Fibroblast of gingiva (primary cell): ENCODE measurements at regions not wholly inside any gene's neighbourhood (a gene's known extent, or its start where the extent isn't known, plus 50 kb on each side); places are given as distances from the start of the nearest gene placed in this dataset.
"Not testable (repeated sequence)": the region's sequence is repeated elsewhere in the genome, so short reads cannot be mapped to it uniquely, and the experiment has no call there.

Experiments
- DNase-seq: peaks from one replicate; pipeline ENCODE4 v3.0.0-alpha.2; 2011; ENCODE audit warnings: low read depth

- no peak for DNase-seq
Measured at GRCh38 chr5:52255308-52255707, 532.4 kb upstream of the ITGA1 start.

GRCh38 chr5:52262844-52263243, 524.9 kb upstream of the ITGA1 start:
- DNase-seq: no peak

GRCh38 chr5:52269401-52269800, 518.3 kb upstream of the ITGA1 start:
- no peak for DNase-seq

- DNase-seq: no peak
Measured at GRCh38 chr5:52269859-52270258, 517.9 kb upstream of the ITGA1 start.

GRCh38 chr5:52275639-52276038, 512.1 kb upstream of the ITGA1 start:
- no peak for DNase-seq

- DNase-seq: no peak
Measured at GRCh38 chr5:52277101-52277500, 510.6 kb upstream of the ITGA1 start.

- no peak for DNase-seq
Measured at GRCh38 chr5:52282647-52283046, 505.1 kb upstream of the ITGA1 start.

GRCh38 chr5:52283221-52283620, 504.5 kb upstream of the ITGA1 start:
- no peak for DNase-seq

- no peak for DNase-seq
Measured at GRCh38 chr5:52300703-52301372, 486.9 kb upstream of the ITGA1 start.

GRCh38 chr5:52304816-52305215, 482.9 kb upstream of the ITGA1 start:
- not testable (repeated sequence) for DNase-seq

GRCh38 chr5:52328220-52328806, 459.4 kb upstream of the ITGA1 start:
- no peak for DNase-seq

GRCh38 chr5:52331725-52332124, 456.0 kb upstream of the ITGA1 start:
- DNase-seq: no peak

GRCh38 chr5:52334367-52334766, 453.3 kb upstream of the ITGA1 start:
- no peak for DNase-seq

- no peak for DNase-seq
Measured at GRCh38 chr5:52339285-52339684, 448.4 kb upstream of the ITGA1 start.

- no peak for DNase-seq
Measured at GRCh38 chr5:52342361-52342760, 445.4 kb upstream of the ITGA1 start.

GRCh38 chr5:52356311-52356918, 431.3 kb upstream of the ITGA1 start:
- DNase-seq: no peak

- DNase-seq: no peak
Measured at GRCh38 chr5:52359261-52359660, 428.5 kb upstream of the ITGA1 start.

GRCh38 chr5:52360985-52361384, 426.7 kb upstream of the ITGA1 start:
- no peak for DNase-seq

GRCh38 chr5:52374286-52374685, 413.4 kb upstream of the ITGA1 start:
- DNase-seq: no peak

- DNase-seq: no peak
Measured at GRCh38 chr5:52375969-52376368, 411.7 kb upstream of the ITGA1 start.

GRCh38 chr5:52376592-52376991, 411.1 kb upstream of the ITGA1 start:
- DNase-seq: no peak

GRCh38 chr5:52378237-52378636, 409.5 kb upstream of the ITGA1 start:
- no peak for DNase-seq

- DNase-seq: no peak
Measured at GRCh38 chr5:52388349-52388748, 399.4 kb upstream of the ITGA1 start.

GRCh38 chr5:52392321-52392720, 395.4 kb upstream of the ITGA1 start:
- no peak for DNase-seq
